ENCODE measurements at regions not wholly inside any gene's neighbourhood (a gene's known extent, or its start where the extent isn't known, plus 50 kb on each side); places are given as distances from the start of the nearest gene placed in this dataset.
"Not testable (repeated sequence)": the region's sequence is repeated elsewhere in the genome, so short reads cannot be mapped to it uniquely, and the experiment has no call there.

GRCh38 chr3:20657560-20657959 lies 471.6 kb upstream of the SGO1 start:
- no peak for DNase-seq (ENCODE audit: low read depth in 1 of 2, low spot score in 1 of 2)

GRCh38 chr3:20652231-20652986 lies 466.4 kb upstream of the SGO1 start:
- no peak for DNase-seq (ENCODE audit: low read depth in 1 of 2, low spot score in 1 of 2)

- DNase-seq (ENCODE audit: low read depth in 1 of 2, low spot score in 1 of 2): no peak
Observed at GRCh38 chr3:20648921-20649381, 462.9 kb upstream of the SGO1 start.

GRCh38 chr3:20648294-20648693 lies 462.3 kb upstream of the SGO1 start:
- DNase-seq (ENCODE audit: low read depth in 1 of 2, low spot score in 1 of 2): no peak

- no peak for DNase-seq (ENCODE audit: low read depth in 1 of 2, low spot score in 1 of 2)
Observed at GRCh38 chr3:20646425-20646824, 460.4 kb upstream of the SGO1 start.

- no peak for DNase-seq (ENCODE audit: low read depth in 1 of 2, low spot score in 1 of 2)
Observed at GRCh38 chr3:20645340-20645739, 459.3 kb upstream of the SGO1 start.

- no peak for DNase-seq (ENCODE audit: low read depth in 1 of 2, low spot score in 1 of 2)
Observed at GRCh38 chr3:20637729-20638128, 451.7 kb upstream of the SGO1 start.

- DNase-seq (ENCODE audit: low read depth in 1 of 2, low spot score in 1 of 2): no peak
Observed at GRCh38 chr3:20622304-20622703, 436.3 kb upstream of the SGO1 start.

GRCh38 chr3:20618621-20619020 lies 432.6 kb upstream of the SGO1 start:
- DNase-seq (ENCODE audit: low read depth in 1 of 2, low spot score in 1 of 2): not testable (repeated sequence)

GRCh38 chr3:20618181-20618580 lies 432.2 kb upstream of the SGO1 start:
- DNase-seq (ENCODE audit: low read depth in 1 of 2, low spot score in 1 of 2): not testable (repeated sequence)

GRCh38 chr3:20615982-20616381 lies 430.0 kb upstream of the SGO1 start:
- not testable (repeated sequence) for DNase-seq (ENCODE audit: low read depth in 1 of 2, low spot score in 1 of 2)

GRCh38 chr3:20608054-20608738 lies 422.2 kb upstream of the SGO1 start:
- no peak for DNase-seq (ENCODE audit: low read depth in 1 of 2, low spot score in 1 of 2)

- no peak for DNase-seq (ENCODE audit: low read depth in 1 of 2, low spot score in 1 of 2)
Observed at GRCh38 chr3:20604659-20605058, 418.7 kb upstream of the SGO1 start.

- no peak for DNase-seq (ENCODE audit: low read depth in 1 of 2, low spot score in 1 of 2)
Observed at GRCh38 chr3:20589275-20589674, 403.3 kb upstream of the SGO1 start.

GRCh38 chr3:20588781-20589180 lies 402.8 kb upstream of the SGO1 start:
- no peak for DNase-seq (ENCODE audit: low read depth in 1 of 2, low spot score in 1 of 2)

GRCh38 chr3:20583648-20584047 lies 397.6 kb upstream of the SGO1 start:
- no peak for DNase-seq (ENCODE audit: low read depth in 1 of 2, low spot score in 1 of 2)

GRCh38 chr3:20576228-20576627 lies 390.2 kb upstream of the SGO1 start:
- DNase-seq (ENCODE audit: low read depth in 1 of 2, low spot score in 1 of 2): no peak

- no peak for DNase-seq (ENCODE audit: low read depth in 1 of 2, low spot score in 1 of 2)
Observed at GRCh38 chr3:20575146-20575545, 389.1 kb upstream of the SGO1 start.

GRCh38 chr3:20574746-20575145 lies 388.7 kb upstream of the SGO1 start:
- no peak for DNase-seq (ENCODE audit: low read depth in 1 of 2, low spot score in 1 of 2)

GRCh38 chr3:20573175-20573574 lies 387.2 kb upstream of the SGO1 start:
- DNase-seq (ENCODE audit: low read depth in 1 of 2, low spot score in 1 of 2): no peak

- DNase-seq (ENCODE audit: low read depth in 1 of 2, low spot score in 1 of 2): no peak
Observed at GRCh38 chr3:20572473-20572872, 386.5 kb upstream of the SGO1 start.

GRCh38 chr3:20569310-20569709 lies 383.3 kb upstream of the SGO1 start:
- no peak for DNase-seq (ENCODE audit: low read depth in 1 of 2, low spot score in 1 of 2)

GRCh38 chr3:20564966-20565365 lies 379.0 kb upstream of the SGO1 start:
- no peak for DNase-seq (ENCODE audit: low read depth in 1 of 2, low spot score in 1 of 2)
